ENCODE measurements at regions not wholly inside any gene's neighbourhood (a gene's known extent, or its start where the extent isn't known, plus 50 kb on each side); places are given as distances from the start of the nearest gene placed in this dataset.

DNA sequence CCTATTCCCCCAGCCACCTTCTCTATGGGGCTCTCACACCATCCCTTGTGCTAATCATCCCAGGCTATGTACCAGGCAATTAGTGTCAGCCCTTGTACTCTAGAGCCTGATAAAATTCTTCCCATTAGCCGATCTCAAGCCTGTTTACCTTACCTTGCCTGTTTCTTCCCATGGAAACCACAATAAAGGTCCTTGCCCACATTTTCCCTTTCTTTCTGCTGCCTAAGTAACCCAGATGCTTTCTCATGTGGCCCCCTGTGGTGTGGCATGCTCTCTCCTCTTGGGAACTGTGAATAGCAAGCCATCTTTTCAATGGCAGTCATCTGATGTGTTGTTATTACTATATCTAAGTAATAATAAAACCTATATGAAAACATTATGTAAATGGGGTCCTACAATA, 265.8 kb upstream of the ELAC2 start:
- TF ChIP-seq CTCF (conservative IDR thresholded peaks at IDR 0.05; ENCODE audit: low read depth, low read length) (no peak), EZH2 (IDR thresholded peaks at IDR 0.05; ENCODE audit: borderline replicate concordance, low read depth, low read length, poor library complexity, severe bottlenecking) (no peak)

Data from A673 (cell line).